GM23338 (cell line): ENCODE measurements at regions not wholly inside any gene's neighbourhood (a gene's known extent, or its start where the extent isn't known, plus 50 kb on each side); places are given as distances from the start of the nearest gene placed in this dataset.

ENCODE experiments used
- ATAC-seq: fragments of 200-7000 bp; cut with Tn5 transposase; 3 replicates; pipeline ENCODE4 v1.9.1; 2020
- DNase-seq: peaks from one replicate; pipeline ENCODE4 v3.0.0-alpha.2; 2015; ENCODE audit warnings: low spot score
- H2AFZ ChIP-seq: fragments of 200-600 bp; sonication (generic); 2 replicates; pipeline ENCODE4 v1.8.0; 2016; ENCODE audit warnings: antibody characterized with exemption, mild to moderate bottlenecking, moderate library complexity
- H3F3A ChIP-seq: fragments of 200-600 bp; sonication (generic); replicated peaks from 2 replicates; pipeline ENCODE4 v1.8.0; 2017; ENCODE audit warnings: antibody characterized with exemption, mixed run types, low read depth
- H3K27ac ChIP-seq: fragments of 200-600 bp; sonication (generic); 2 replicates; pipeline ENCODE4 v1.6.1; 2016; ENCODE audit warnings: low read depth
- H3K27me3 ChIP-seq: fragments of 200-600 bp; sonication (generic); 2 replicates; pipeline ENCODE4 v1.8.0; 2016; ENCODE audit warnings: mild to moderate bottlenecking, mixed run types, moderate library complexity; ENCODE audit not compliant: insufficient read depth
- H3K36me3 ChIP-seq: fragments of 200-600 bp; sonication (generic); 2 replicates; pipeline ENCODE4 v1.8.0; 2016; ENCODE audit warnings: mild to moderate bottlenecking; ENCODE audit not compliant: insufficient read depth
- H3K4me1 ChIP-seq: fragments of 200-600 bp; sonication (generic); 2 replicates; pipeline ENCODE4 v1.8.0; 2016; ENCODE audit warnings: mild to moderate bottlenecking, moderate library complexity; ENCODE audit not compliant: insufficient read depth
- H3K4me2 ChIP-seq: fragments of 200-600 bp; sonication (generic); 2 replicates; pipeline ENCODE4 v1.7.1; 2017; ENCODE audit warnings: mixed run types
- H3K4me3 ChIP-seq: fragments of 200-600 bp; sonication (generic); 2 replicates; pipeline ENCODE4 v1.6.1; 2016; ENCODE audit warnings: mixed run types
- H3K79me2 ChIP-seq: fragments of 200-600 bp; sonication (generic); replicated peaks from 2 replicates; pipeline ENCODE4 v1.8.0; 2017; ENCODE audit warnings: mild to moderate bottlenecking; ENCODE audit not compliant: insufficient read depth
- H3K9me2 ChIP-seq: fragments of 200-600 bp; sonication (generic); 2 replicates; pipeline ENCODE4 v1.8.0; 2017; ENCODE audit not compliant: insufficient read depth
- H4K20me1 ChIP-seq: fragments of 200-600 bp; sonication (generic); replicated peaks from 2 replicates; pipeline ENCODE4 v1.8.0; 2017; ENCODE audit warnings: mild to moderate bottlenecking; ENCODE audit not compliant: insufficient read depth
- H3K27ac Mint-ChIP-seq: 2 replicates; pipeline ENCODE4 v1.8.0; 2020; ENCODE audit warnings: inconsistent platforms, mild to moderate bottlenecking, moderate library complexity, mixed read lengths
- H3K27me3 Mint-ChIP-seq: 3 replicates; pipeline ENCODE4 v1.8.0; 2022; ENCODE audit warnings: low read depth, mild to moderate bottlenecking, moderate library complexity, mixed read lengths, inconsistent platforms; ENCODE audit not compliant: insufficient read depth, poor library complexity
- H3K36me3 Mint-ChIP-seq: 3 replicates; pipeline ENCODE4 v1.8.0; 2021; ENCODE audit warnings: low read depth, mild to moderate bottlenecking, inconsistent platforms, moderate library complexity, mixed read lengths
- H3K4me1 Mint-ChIP-seq: 3 replicates; pipeline ENCODE4 v1.8.0; 2020; ENCODE audit warnings: mild to moderate bottlenecking, inconsistent platforms, mixed read lengths
- H3K4me3 Mint-ChIP-seq: 3 replicates; pipeline ENCODE4 v1.8.0; 2021; ENCODE audit warnings: moderate library complexity, mild to moderate bottlenecking, inconsistent platforms, mixed read lengths
- H3K9me3 Mint-ChIP-seq: 3 replicates; pipeline ENCODE4 v1.8.0; 2020; ENCODE audit warnings: moderate library complexity, mild to moderate bottlenecking, inconsistent platforms, mixed read lengths
- CREB1 ChIP-seq: fragments of 250-450 bp; sonication (Bioruptor Pico); IDR thresholded peaks from 2 replicates; pipeline ENCODE4 v1.5.0; 2020; ENCODE audit warnings: low read depth, mild to moderate bottlenecking, moderate library complexity
- ETS1 ChIP-seq: IDR thresholded peaks from 2 replicates; pipeline ENCODE4 v1.6.1; 2016; ENCODE audit warnings: antibody characterized with exemption
- EZH2 ChIP-seq: fragments of 200-600 bp; sonication (generic); IDR thresholded peaks from one replicate; pipeline ENCODE4 v1.8.0; 2017; ENCODE audit warnings: antibody characterized with exemption, mild to moderate bottlenecking, low read depth; ENCODE audit not compliant: unreplicated experiment
- EZH2phosphoT487 ChIP-seq: fragments of 200-600 bp; sonication (generic); IDR thresholded peaks from one replicate; pipeline ENCODE4 v1.8.1; 2018; ENCODE audit warnings: antibody characterized with exemption; ENCODE audit not compliant: unreplicated experiment
- JUNB ChIP-seq: IDR thresholded peaks from one replicate; pipeline ENCODE4 v1.6.1; 2016; ENCODE audit warnings: antibody characterized with exemption; ENCODE audit not compliant: unreplicated experiment
- NANOG ChIP-seq: IDR thresholded peaks from 2 replicates; pipeline ENCODE4 v1.6.1; 2016; ENCODE audit warnings: antibody characterized with exemption, borderline replicate concordance
- POLR2AphosphoS5 ChIP-seq: IDR thresholded peaks from 2 replicates; pipeline ENCODE4 v1.6.1; 2016; ENCODE audit warnings: antibody characterized with exemption, low read depth
- ZNF331 ChIP-seq: fragments of 250-450 bp; sonication (Bioruptor Pico); IDR thresholded peaks from 2 replicates; pipeline ENCODE4 v1.5.0; 2020; ENCODE audit warnings: low read depth, mild to moderate bottlenecking, moderate library complexity
- ZNF462 ChIP-seq: fragments of 250-450 bp; sonication (Bioruptor Pico); IDR thresholded peaks from 2 replicates; pipeline ENCODE4 v1.5.0; 2020; ENCODE audit warnings: mild to moderate bottlenecking, moderate library complexity

GRCh38 chr1:168396508-168396907, 115.8 kb downstream of the TBX19 start:
- Histone ChIP-seq H3K4me2 (no peak overlapping the region), H3K4me1 (peaks cover 8% of the 10 kb centered on the region), H2AFZ (no peak overlapping the region), H3K9me2 (0 out of 2 replicates have a peak, but pooled peaks cover 7% of the 10 kb centered on the region), H3K27ac (no peak overlapping the region), H3K4me3 (no peak overlapping the region), H3F3A (no peaks in the 10 kb centered on the region), H3K36me3 (no peaks in the 10 kb centered on the region), H3K79me2 (no peaks in the 10 kb centered on the region), H4K20me1 (no peaks in the 10 kb centered on the region), H3K27me3 (no peaks in the 10 kb centered on the region)
- H3K27me3 Mint-ChIP-seq, result peaks cover 3% of the 10 kb centered on the region
- DNase-seq (no peak), ATAC-seq (no peak)
- H3K4me1 Mint-ChIP-seq, result peaks cover 14% of the 10 kb centered on the region
- H3K36me3 Mint-ChIP-seq, result no peaks in the 10 kb centered on the region
- no peak overlapping the region for H3K4me3 Mint-ChIP-seq
- TF ChIP-seq ZNF331, result no peak
- TF ChIP-seq JUNB, result no peak
- no peak for TF ChIP-seq NANOG
- no peak for TF ChIP-seq EZH2phosphoT487
- no peak for TF ChIP-seq EZH2
- TF ChIP-seq ZNF462, result no peak
- TF ChIP-seq CREB1 (CRISPR knock-in tag), result no peak
- no peak for TF ChIP-seq POLR2AphosphoS5
- TF ChIP-seq ETS1, result no peak
- H3K9me3 Mint-ChIP-seq, result no peaks in the 10 kb centered on the region
- H3K27ac Mint-ChIP-seq, result no peak overlapping the region
